Neural crest cell (in vitro differentiated cells): ENCODE measurements at regions not wholly inside any gene's neighbourhood (a gene's known extent, or its start where the extent isn't known, plus 50 kb on each side); places are given as distances from the start of the nearest gene placed in this dataset.
A peak's percentile ranks its signal among the peaks of the same experiment; 100 is the strongest.

Source experiments
- DNase-seq: peaks from one replicate; pipeline ENCODE4 v3.0.0; 2021; ENCODE audit warnings: low read depth, mixed read lengths, low spot score
- H3K27ac Mint-ChIP-seq: one replicate; pipeline ENCODE4 v1.8.0; 2021; ENCODE audit warnings: mild to moderate bottlenecking, mixed read lengths; ENCODE audit not compliant: unreplicated experiment
- H3K27me3 Mint-ChIP-seq: 2 replicates; pipeline ENCODE4 v1.8.0; 2021; ENCODE audit warnings: low read depth, mild to moderate bottlenecking, mixed read lengths
- H3K36me3 Mint-ChIP-seq: 2 replicates; pipeline ENCODE4 v1.8.0; 2021; ENCODE audit warnings: low read depth, mild to moderate bottlenecking, mixed read lengths
- H3K4me1 Mint-ChIP-seq: 2 replicates; pipeline ENCODE4 v1.8.0; 2021; ENCODE audit warnings: mixed read lengths
- H3K4me3 Mint-ChIP-seq: one replicate; pipeline ENCODE4 v1.8.0; 2021; ENCODE audit warnings: mild to moderate bottlenecking, mixed read lengths
- H3K9me3 Mint-ChIP-seq: 2 replicates; pipeline ENCODE4 v1.8.0; 2021; ENCODE audit warnings: mixed read lengths
- CTCF ChIP-seq: fragments of 200-600 bp; sonication (generic); conservative IDR thresholded peaks from 2 replicates; pipeline ENCODE4 v1.5.0; 2021; ENCODE audit warnings: antibody characterized with exemption, mild to moderate bottlenecking

- peaks cover 8% of the 10 kb centered on the region for H3K36me3 Mint-ChIP-seq
- no peaks in the 10 kb centered on the region for H3K27me3 Mint-ChIP-seq
- no peaks in the 10 kb centered on the region for H3K4me1 Mint-ChIP-seq
- H3K9me3 Mint-ChIP-seq: peaks cover 18% of the 10 kb centered on the region
- TF ChIP-seq CTCF: no peak
- H3K27ac Mint-ChIP-seq: no peak overlapping the region
- no peak overlapping the region for H3K4me3 Mint-ChIP-seq
- DNase-seq: no peak
Measured at GRCh38 chr7:88540012-88540411, 219.5 kb upstream of the ZNF804B start.

- no peak overlapping the region for H3K4me3 Mint-ChIP-seq
- H3K9me3 Mint-ChIP-seq: peaks cover 16% of the 10 kb centered on the region
- peaks cover 8% of the 10 kb centered on the region for H3K36me3 Mint-ChIP-seq
- no peak for DNase-seq
- no peaks in the 10 kb centered on the region for H3K27me3 Mint-ChIP-seq
- H3K4me1 Mint-ChIP-seq: no peaks in the 10 kb centered on the region
- no peak overlapping the region for H3K27ac Mint-ChIP-seq
- TF ChIP-seq CTCF: no peak
Measured at GRCh38 chr7:88539518-88539917, 220.0 kb upstream of the ZNF804B start.

GRCh38 chr7:88523645-88524044, 217.0 kb upstream of the STEAP4 start:
- H3K9me3 Mint-ChIP-seq: peaks cover 10% of the 10 kb centered on the region
- H3K4me1 Mint-ChIP-seq: peaks cover 20% of the 10 kb centered on the region
- no peaks in the 10 kb centered on the region for H3K36me3 Mint-ChIP-seq
- no peak overlapping the region for H3K4me3 Mint-ChIP-seq
- peak overlapping the region; percentile 1 for H3K27ac Mint-ChIP-seq
- H3K27me3 Mint-ChIP-seq: no peaks in the 10 kb centered on the region
- DNase-seq: no peak
- no peak for TF ChIP-seq CTCF

- no peak for TF ChIP-seq CTCF
- H3K9me3 Mint-ChIP-seq: peaks cover 10% of the 10 kb centered on the region
- H3K4me3 Mint-ChIP-seq: peak overlapping the region; percentile 9
- DNase-seq: no peak
- no peaks in the 10 kb centered on the region for H3K27me3 Mint-ChIP-seq
- no peaks in the 10 kb centered on the region for H3K36me3 Mint-ChIP-seq
- H3K27ac Mint-ChIP-seq: peak overlapping the region; percentile 78
- peaks cover 20% of the 10 kb centered on the region for H3K4me1 Mint-ChIP-seq
Measured at GRCh38 chr7:88522771-88523293, 216.1 kb upstream of the STEAP4 start.

- Mint-ChIP-seq H3K27me3 (no peaks in the 10 kb centered on the region), H3K27ac (no peak overlapping the region), H3K9me3 (no peaks in the 10 kb centered on the region), H3K36me3 (no peaks in the 10 kb centered on the region), H3K4me3 (no peak overlapping the region), H3K4me1 (peaks cover under 1% of the 10 kb centered on the region)
- no peak for TF ChIP-seq CTCF
- DNase-seq: no peak
Measured at GRCh38 chr7:88516429-88516828, 209.7 kb upstream of the STEAP4 start.

- H3K27ac Mint-ChIP-seq: no peak overlapping the region
- no peak for TF ChIP-seq CTCF
- peaks cover 1% of the 10 kb centered on the region for H3K9me3 Mint-ChIP-seq
- H3K4me3 Mint-ChIP-seq: no peak overlapping the region
- no peaks in the 10 kb centered on the region for H3K27me3 Mint-ChIP-seq
- no peaks in the 10 kb centered on the region for H3K4me1 Mint-ChIP-seq
- DNase-seq: no peak
- no peaks in the 10 kb centered on the region for H3K36me3 Mint-ChIP-seq
Measured at GRCh38 chr7:88515301-88515700, 208.6 kb upstream of the STEAP4 start.
